ENCODE measurements at regions not wholly inside any gene's neighbourhood (a gene's known extent, or its start where the extent isn't known, plus 50 kb on each side); places are given as distances from the start of the nearest gene placed in this dataset.

- no peak overlapping the region for H3K9ac ChIP-seq (ENCODE audit: low read depth in 1 of 2, low read length in 2 of 2)
- H3K27me3 ChIP-seq (ENCODE audit: control insufficient read depth in 2 of 2, insufficient read depth in 2 of 2, low read length in 2 of 2), result peaks cover 7 to 8% of the 10 kb centered on the region in 2 donors
- no peaks in the 10 kb centered on the region for H3K9me3 ChIP-seq (ENCODE audit: control insufficient read depth in 2 of 2, low read length in 2 of 2)
- H3K36me3 ChIP-seq (ENCODE audit: control insufficient read depth in 2 of 2, insufficient read depth in 2 of 2, low read length in 2 of 2), result no peaks in the 10 kb centered on the region
- no peaks in the 10 kb centered on the region for H3K4me1 ChIP-seq (ENCODE audit: control insufficient read depth in 2 of 2, insufficient read depth in 2 of 2, low read length in 2 of 2)
- no peak overlapping the region for H3K27ac ChIP-seq (ENCODE audit: low read depth in 2 of 2, low read length in 2 of 2)
- no peak overlapping the region for H3K4me3 ChIP-seq (ENCODE audit: low read length in 2 of 2)
These were observed 57.6 kb upstream of the LHX1 start for GRCh38 chr17:36879624-36880131.

GRCh38 chr17:36880268-36880905, 56.9 kb upstream of the LHX1 start:
- H3K36me3 ChIP-seq (ENCODE audit: control insufficient read depth in 2 of 2, insufficient read depth in 2 of 2, low read length in 2 of 2), result no peaks in the 10 kb centered on the region
- H3K27me3 ChIP-seq (ENCODE audit: control insufficient read depth in 2 of 2, insufficient read depth in 2 of 2, low read length in 2 of 2), result peaks cover 7 to 8% of the 10 kb centered on the region in 2 donors
- H3K9me3 ChIP-seq (ENCODE audit: control insufficient read depth in 2 of 2, low read length in 2 of 2), result no peaks in the 10 kb centered on the region

GRCh38 chr17:36881323-36881722, 56.0 kb upstream of the LHX1 start:
- Histone ChIP-seq H3K9me3 (ENCODE audit: control insufficient read depth in 2 of 2, low read length in 2 of 2) (no peaks in the 10 kb centered on the region), H3K27me3 (ENCODE audit: control insufficient read depth in 2 of 2, insufficient read depth in 2 of 2, low read length in 2 of 2) (peaks cover 7 to 8% of the 10 kb centered on the region in 2 donors), H3K4me1 (ENCODE audit: control insufficient read depth in 2 of 2, insufficient read depth in 2 of 2, low read length in 2 of 2) (no peaks in the 10 kb centered on the region), H3K27ac (ENCODE audit: low read depth in 2 of 2, low read length in 2 of 2) (no peak overlapping the region), H3K36me3 (ENCODE audit: control insufficient read depth in 2 of 2, insufficient read depth in 2 of 2, low read length in 2 of 2) (no peaks in the 10 kb centered on the region), H3K9ac (ENCODE audit: low read depth in 1 of 2, low read length in 2 of 2) (no peak overlapping the region), H3K4me3 (ENCODE audit: low read length in 2 of 2) (no peak overlapping the region)

More at GRCh38 chr17:36880268-36880905, 56.9 kb upstream of the LHX1 start:
- H3K9ac ChIP-seq (ENCODE audit: low read depth in 1 of 2, low read length in 2 of 2), result no peak overlapping the region
- H3K4me1 ChIP-seq (ENCODE audit: control insufficient read depth in 2 of 2, insufficient read depth in 2 of 2, low read length in 2 of 2), result no peaks in the 10 kb centered on the region
- H3K4me3 ChIP-seq (ENCODE audit: low read length in 2 of 2), result no peak overlapping the region
- no peak overlapping the region for H3K27ac ChIP-seq (ENCODE audit: low read depth in 2 of 2, low read length in 2 of 2)

DNA sequence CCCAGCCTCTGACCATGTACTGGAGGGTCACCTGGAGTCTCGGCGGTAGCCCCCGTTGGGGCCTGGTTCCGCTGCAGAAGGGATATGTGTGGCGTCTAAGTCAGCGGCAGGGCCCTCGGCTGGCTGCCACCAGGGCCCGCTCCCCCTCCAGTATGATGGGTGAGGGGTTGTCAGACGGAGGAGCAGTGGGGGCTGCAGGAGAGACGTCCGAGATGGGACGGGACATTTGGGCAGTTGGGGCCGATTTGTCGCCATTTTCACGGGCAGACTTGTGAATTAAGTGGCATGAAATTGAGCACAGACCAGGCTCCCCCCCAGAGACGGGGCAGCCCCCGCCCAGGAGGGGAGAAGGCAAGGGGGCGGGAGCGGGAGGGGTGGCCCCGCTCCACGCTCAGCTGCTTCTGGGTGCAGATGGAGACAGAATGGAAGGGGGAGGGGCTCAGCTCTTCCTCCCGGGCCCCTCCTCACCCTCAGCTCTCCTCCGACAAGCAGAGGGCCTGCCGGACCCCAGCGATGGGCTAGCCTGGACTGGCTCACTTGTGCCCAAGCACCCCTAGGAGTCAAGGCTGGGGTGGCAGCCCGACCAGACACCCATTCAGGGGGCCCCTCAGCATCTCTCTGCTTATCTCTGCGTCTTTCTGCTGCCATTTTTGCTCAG, 52.7 kb upstream of the LHX1 start:
- no peak overlapping the region for H3K4me3 ChIP-seq (ENCODE audit: low read length in 2 of 2)
- peaks cover 4 to 5% of the 10 kb centered on the region in 2 donors for H3K27me3 ChIP-seq (ENCODE audit: control insufficient read depth in 2 of 2, insufficient read depth in 2 of 2, low read length in 2 of 2)
- H3K27ac ChIP-seq (ENCODE audit: low read depth in 2 of 2, low read length in 2 of 2), result no peak overlapping the region
- H3K9me3 ChIP-seq (ENCODE audit: control insufficient read depth in 2 of 2, low read length in 2 of 2), result no peaks in the 10 kb centered on the region
- H3K9ac ChIP-seq (ENCODE audit: low read depth in 1 of 2, low read length in 2 of 2), result no peak overlapping the region
- no peaks in the 10 kb centered on the region for H3K36me3 ChIP-seq (ENCODE audit: control insufficient read depth in 2 of 2, insufficient read depth in 2 of 2, low read length in 2 of 2)
- no peaks in the 10 kb centered on the region for H3K4me1 ChIP-seq (ENCODE audit: control insufficient read depth in 2 of 2, insufficient read depth in 2 of 2, low read length in 2 of 2)

DNA sequence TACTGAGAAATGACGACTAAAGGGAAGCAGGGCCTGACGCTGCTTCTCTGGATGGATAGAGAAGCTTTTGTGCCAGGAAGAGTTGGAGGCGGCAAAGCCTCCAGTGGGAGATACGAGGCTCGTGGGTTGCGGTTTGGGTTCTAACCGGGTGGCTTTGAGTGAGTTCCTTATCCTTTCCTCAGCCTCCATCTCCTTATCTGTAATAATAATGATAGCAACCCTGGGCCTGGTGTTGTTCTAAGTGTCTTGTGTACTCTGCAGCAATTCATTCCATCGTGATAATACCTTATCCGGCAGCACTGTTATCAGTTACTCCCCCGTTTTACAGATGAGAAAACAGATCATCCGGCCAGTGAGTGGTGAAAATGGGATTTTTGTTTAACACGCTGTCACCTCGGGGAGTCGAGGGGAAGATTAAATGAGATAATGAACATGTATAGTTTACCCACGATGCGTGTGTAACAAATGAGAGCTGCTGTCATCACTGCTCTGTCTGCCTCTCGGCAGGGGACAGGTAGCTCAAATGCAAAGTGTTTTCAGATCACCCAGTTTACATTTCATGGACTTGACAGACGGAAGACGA, 52.0 kb upstream of the LHX1 start:
- H3K27ac ChIP-seq (ENCODE audit: low read depth in 2 of 2, low read length in 2 of 2), result no peak overlapping the region
- no peaks in the 10 kb centered on the region for H3K4me1 ChIP-seq (ENCODE audit: control insufficient read depth in 2 of 2, insufficient read depth in 2 of 2, low read length in 2 of 2)
- no peak overlapping the region for H3K4me3 ChIP-seq (ENCODE audit: low read length in 2 of 2)
- H3K9me3 ChIP-seq (ENCODE audit: control insufficient read depth in 2 of 2, low read length in 2 of 2), result no peaks in the 10 kb centered on the region
- peaks cover 4 to 5% of the 10 kb centered on the region in 2 donors for H3K27me3 ChIP-seq (ENCODE audit: control insufficient read depth in 2 of 2, insufficient read depth in 2 of 2, low read length in 2 of 2)
- no peaks in the 10 kb centered on the region for H3K36me3 ChIP-seq (ENCODE audit: control insufficient read depth in 2 of 2, insufficient read depth in 2 of 2, low read length in 2 of 2)
- H3K9ac ChIP-seq (ENCODE audit: low read depth in 1 of 2, low read length in 2 of 2), result no peak overlapping the region

DNA sequence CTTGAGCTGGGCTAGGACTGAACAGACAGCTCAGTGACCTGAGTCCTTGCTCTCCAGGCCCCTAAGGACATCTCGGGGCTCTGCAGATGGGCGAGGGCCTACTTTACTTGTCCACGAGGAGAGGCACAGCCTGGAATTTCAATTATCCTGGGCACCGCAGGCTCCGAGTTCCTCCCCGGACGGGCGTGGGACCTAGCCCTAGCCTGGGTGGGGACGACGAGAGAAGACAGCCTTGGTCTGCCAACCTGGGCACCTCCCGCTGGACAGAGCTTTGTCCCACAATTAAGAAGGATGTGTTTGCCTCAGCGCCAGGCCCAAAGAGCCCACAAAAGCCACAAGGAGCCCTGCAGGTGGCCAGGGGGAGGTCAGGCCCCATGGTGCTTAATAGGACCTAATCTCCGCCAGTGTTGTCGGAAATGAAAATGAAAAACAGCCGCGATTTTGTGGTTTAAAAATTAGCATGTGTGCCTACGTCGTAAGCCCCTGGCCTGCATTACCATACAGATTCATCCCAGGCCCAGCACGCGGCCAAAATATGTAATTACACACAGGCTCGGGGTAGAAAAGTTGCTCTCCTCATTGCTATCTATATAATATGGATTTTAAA, 51.4 kb upstream of the LHX1 start:
- Histone ChIP-seq H3K4me3 (ENCODE audit: low read length in 2 of 2) (no peak overlapping the region), H3K27ac (ENCODE audit: low read depth in 2 of 2, low read length in 2 of 2) (no peak overlapping the region), H3K9ac (ENCODE audit: low read depth in 1 of 2, low read length in 2 of 2) (no peak overlapping the region), H3K9me3 (ENCODE audit: control insufficient read depth in 2 of 2, low read length in 2 of 2) (no peaks in the 10 kb centered on the region), H3K4me1 (ENCODE audit: control insufficient read depth in 2 of 2, insufficient read depth in 2 of 2, low read length in 2 of 2) (no peaks in the 10 kb centered on the region), H3K36me3 (ENCODE audit: control insufficient read depth in 2 of 2, insufficient read depth in 2 of 2, low read length in 2 of 2) (no peaks in the 10 kb centered on the region), H3K27me3 (ENCODE audit: control insufficient read depth in 2 of 2, insufficient read depth in 2 of 2, low read length in 2 of 2) (peaks cover 2 to 5% of the 10 kb centered on the region in 2 donors)
